ENCODE measurements at regions not wholly inside any gene's neighbourhood (a gene's known extent, or its start where the extent isn't known, plus 50 kb on each side); places are given as distances from the start of the nearest gene placed in this dataset.

- Mint-ChIP-seq H3K36me3 (ENCODE audit: insufficient read depth) (no peaks in the 10 kb centered on the region), H3K27ac (no peak overlapping the region), H3K27me3 (no peaks in the 10 kb centered on the region), H3K4me1 (ENCODE audit: low read depth) (no peaks in the 10 kb centered on the region), H3K9me3 (ENCODE audit: low read depth) (no peaks in the 10 kb centered on the region), H3K4me3 (ENCODE audit: low read depth) (no peak overlapping the region)
- no peak for DNase-seq (ENCODE audit: low spot score, unreplicated experiment)
- TF ChIP-seq CTCF (IDR thresholded peaks at IDR 0.05; ENCODE audit: unreplicated experiment) = no peak
These were observed 162.8 kb downstream of the TSN start for GRCh38 chr2:121918231-121918630.

GRCh38 chr2:121919803-121920202 is 164.4 kb downstream of the TSN start:
- DNase-seq (ENCODE audit: low spot score, unreplicated experiment) = no peak
- no peak for TF ChIP-seq CTCF (IDR thresholded peaks at IDR 0.05; ENCODE audit: unreplicated experiment)
- H3K27me3 Mint-ChIP-seq = no peaks in the 10 kb centered on the region
- no peaks in the 10 kb centered on the region for H3K36me3 Mint-ChIP-seq (ENCODE audit: insufficient read depth)
- H3K4me3 Mint-ChIP-seq (ENCODE audit: low read depth) = no peak overlapping the region
- H3K27ac Mint-ChIP-seq = no peak overlapping the region
- no peaks in the 10 kb centered on the region for H3K4me1 Mint-ChIP-seq (ENCODE audit: low read depth)
- no peaks in the 10 kb centered on the region for H3K9me3 Mint-ChIP-seq (ENCODE audit: low read depth)

- Mint-ChIP-seq H3K4me1 (ENCODE audit: low read depth) (no peaks in the 10 kb centered on the region), H3K27me3 (no peaks in the 10 kb centered on the region), H3K9me3 (ENCODE audit: low read depth) (no peaks in the 10 kb centered on the region), H3K27ac (no peak overlapping the region), H3K36me3 (ENCODE audit: insufficient read depth) (no peaks in the 10 kb centered on the region), H3K4me3 (ENCODE audit: low read depth) (no peak overlapping the region)
- no peak for TF ChIP-seq CTCF (IDR thresholded peaks at IDR 0.05; ENCODE audit: unreplicated experiment)
- DNase-seq (ENCODE audit: low spot score, unreplicated experiment) = no peak
These were observed 170.0 kb downstream of the TSN start for GRCh38 chr2:121925466-121925865.

GRCh38 chr2:121943285-121943684 is 187.8 kb downstream of the TSN start:
- no peaks in the 10 kb centered on the region for H3K4me1 Mint-ChIP-seq (ENCODE audit: low read depth)
- no peak overlapping the region for H3K27ac Mint-ChIP-seq
- no peaks in the 10 kb centered on the region for H3K9me3 Mint-ChIP-seq (ENCODE audit: low read depth)
- no peak overlapping the region for H3K4me3 Mint-ChIP-seq (ENCODE audit: low read depth)
- no peak for TF ChIP-seq CTCF (IDR thresholded peaks at IDR 0.05; ENCODE audit: unreplicated experiment)
- no peaks in the 10 kb centered on the region for H3K36me3 Mint-ChIP-seq (ENCODE audit: insufficient read depth)
- peaks cover 12% of the 10 kb centered on the region for H3K27me3 Mint-ChIP-seq
- no peak for DNase-seq (ENCODE audit: low spot score, unreplicated experiment)

GRCh38 chr2:121944072-121944831 is 188.8 kb downstream of the TSN start:
- no peak for TF ChIP-seq CTCF (IDR thresholded peaks at IDR 0.05; ENCODE audit: unreplicated experiment)
- Mint-ChIP-seq H3K4me1 (ENCODE audit: low read depth) (no peaks in the 10 kb centered on the region), H3K4me3 (ENCODE audit: low read depth) (no peak overlapping the region), H3K27ac (no peak overlapping the region), H3K9me3 (ENCODE audit: low read depth) (no peaks in the 10 kb centered on the region), H3K36me3 (ENCODE audit: insufficient read depth) (no peaks in the 10 kb centered on the region), H3K27me3 (peaks cover 15% of the 10 kb centered on the region)
- no peak for DNase-seq (ENCODE audit: low spot score, unreplicated experiment)
